Chondrocyte (in vitro differentiated cells): ENCODE measurements at regions not wholly inside any gene's neighbourhood (a gene's known extent, or its start where the extent isn't known, plus 50 kb on each side); places are given as distances from the start of the nearest gene placed in this dataset.

Experiments
- DNase-seq: peaks from one replicate; pipeline ENCODE4 v3.0.0; 2021; ENCODE audit warnings: mixed read lengths, low spot score
- H3K27ac Mint-ChIP-seq: one replicate; pipeline ENCODE4 v1.8.0; 2021; ENCODE audit warnings: mild to moderate bottlenecking, moderate library complexity, mixed read lengths; ENCODE audit not compliant: unreplicated experiment
- H3K27me3 Mint-ChIP-seq: 2 replicates; pipeline ENCODE4 v1.8.0; 2021; ENCODE audit warnings: low read depth, mixed read lengths
- H3K36me3 Mint-ChIP-seq: 2 replicates; pipeline ENCODE4 v1.8.0; 2021; ENCODE audit warnings: low read depth, mixed read lengths
- H3K4me1 Mint-ChIP-seq: 2 replicates; pipeline ENCODE4 v1.8.0; 2021; ENCODE audit warnings: low read depth, mild to moderate bottlenecking, mixed read lengths
- H3K4me3 Mint-ChIP-seq: one replicate; pipeline ENCODE4 v1.8.0; 2021; ENCODE audit warnings: mild to moderate bottlenecking, moderate library complexity, mixed read lengths; ENCODE audit not compliant: unreplicated experiment
- H3K9me3 Mint-ChIP-seq: 2 replicates; pipeline ENCODE4 v1.8.0; 2021; ENCODE audit warnings: low read depth, mixed read lengths
- CTCF ChIP-seq: fragments of 200-600 bp; sonication (generic); IDR thresholded peaks from 2 replicates; pipeline ENCODE4 v1.5.0; 2021; ENCODE audit warnings: antibody characterized with exemption, mild to moderate bottlenecking, moderate library complexity

GRCh38 chr14:27557445-27557844 lies 959.6 kb upstream of the NOVA1 start:
- Mint-ChIP-seq H3K9me3 (no peaks in the 10 kb centered on the region), H3K27ac (no peak overlapping the region), H3K27me3 (no peaks in the 10 kb centered on the region), H3K4me3 (no peak overlapping the region), H3K4me1 (no peaks in the 10 kb centered on the region), H3K36me3 (no peaks in the 10 kb centered on the region)
- no peak for TF ChIP-seq CTCF
- DNase-seq: no peak

GRCh38 chr14:27559848-27560247 lies 962.0 kb upstream of the NOVA1 start:
- Mint-ChIP-seq H3K9me3 (no peaks in the 10 kb centered on the region), H3K36me3 (no peaks in the 10 kb centered on the region), H3K4me1 (no peaks in the 10 kb centered on the region), H3K27me3 (no peaks in the 10 kb centered on the region), H3K4me3 (no peak overlapping the region), H3K27ac (no peak overlapping the region)
- no peak for TF ChIP-seq CTCF
- DNase-seq: no peak

- DNase-seq: no peak
- Mint-ChIP-seq H3K4me3 (no peak overlapping the region), H3K27ac (no peak overlapping the region), H3K4me1 (no peaks in the 10 kb centered on the region), H3K27me3 (no peaks in the 10 kb centered on the region), H3K36me3 (no peaks in the 10 kb centered on the region), H3K9me3 (peaks cover under 1% of the 10 kb centered on the region)
- no peak for TF ChIP-seq CTCF
Measured at GRCh38 chr14:27566843-27567382, 969.1 kb upstream of the NOVA1 start.

GRCh38 chr14:27573018-27573417 lies 975.2 kb upstream of the NOVA1 start:
- H3K4me1 Mint-ChIP-seq: no peaks in the 10 kb centered on the region
- H3K4me3 Mint-ChIP-seq: no peak overlapping the region
- peak; percentile 41 for DNase-seq
- peaks cover 35% of the 10 kb centered on the region for H3K9me3 Mint-ChIP-seq
- no peaks in the 10 kb centered on the region for H3K36me3 Mint-ChIP-seq
- no peaks in the 10 kb centered on the region for H3K27me3 Mint-ChIP-seq
- no peak for TF ChIP-seq CTCF
- H3K27ac Mint-ChIP-seq: no peak overlapping the region

- no peak for DNase-seq
- peak; percentile 9 for TF ChIP-seq CTCF
- Mint-ChIP-seq H3K27me3 (no peaks in the 10 kb centered on the region), H3K4me1 (no peaks in the 10 kb centered on the region), H3K9me3 (peaks cover 3% of the 10 kb centered on the region), H3K27ac (no peak overlapping the region), H3K4me3 (no peak overlapping the region), H3K36me3 (no peaks in the 10 kb centered on the region)
Measured at GRCh38 chr14:27587103-27587502, 989.3 kb upstream of the NOVA1 start.
